Esophagus (tissue), 2 donors: ENCODE measurements at regions not wholly inside any gene's neighbourhood (a gene's known extent, or its start where the extent isn't known, plus 50 kb on each side); places are given as distances from the start of the nearest gene placed in this dataset.

ENCODE experiments used
- H3K27ac ChIP-seq, 2 donors: one replicate each; pipeline ENCODE4 v1.5.1; 2013; ENCODE audit warnings: low read depth in 2 of 2, mild to moderate bottlenecking in 2 of 2, inconsistent platforms in 1 of 2, low read length in 1 of 2, moderate library complexity in 1 of 2
- H3K27me3 ChIP-seq, 2 donors: one replicate each; pipeline ENCODE4 v1.6.1; 2013; ENCODE audit warnings: low read length in 2 of 2, control low read depth in 1 of 2, mild to moderate bottlenecking in 1 of 2; ENCODE audit not compliant: insufficient read depth in 2 of 2, control insufficient read depth in 1 of 2
- H3K36me3 ChIP-seq, 2 donors: one replicate each; pipeline ENCODE4 v1.6.1; 2013; ENCODE audit warnings: low read length in 1 of 2; ENCODE audit not compliant: control insufficient read depth in 2 of 2, insufficient read depth in 2 of 2
- H3K4me1 ChIP-seq, 2 donors: one replicate each; pipeline ENCODE4 v1.6.1; 2013; ENCODE audit warnings: low read length in 1 of 2; ENCODE audit not compliant: control insufficient read depth in 2 of 2, insufficient read depth in 2 of 2
- H3K4me3 ChIP-seq, 2 donors: one replicate each; pipeline ENCODE4 v1.5.1; 2013; ENCODE audit warnings: low read length in 2 of 2, mild to moderate bottlenecking in 2 of 2, low read depth in 1 of 2, moderate library complexity in 1 of 2
- H3K9me3 ChIP-seq, 2 donors: one replicate each; pipeline ENCODE4 v1.6.1; 2013; ENCODE audit warnings: mild to moderate bottlenecking in 2 of 2, low read depth in 1 of 2, low read length in 1 of 2, moderate library complexity in 1 of 2; ENCODE audit not compliant: control insufficient read depth in 2 of 2, insufficient read depth in 1 of 2
- WGBS, 2 donors: extraction: QIAGEN DNeasy Blood & Tissue Kit; methylation state at CpG; one replicate each; pipeline ENCODE4 v1.1.7; 2013; 5-methylcytosine and 5-hydroxymethylcytosine counted together
- donor health status: healthy with polysubstance abuse.
- donor health status: Bipolar disorder and iron deficiency.

DNA sequence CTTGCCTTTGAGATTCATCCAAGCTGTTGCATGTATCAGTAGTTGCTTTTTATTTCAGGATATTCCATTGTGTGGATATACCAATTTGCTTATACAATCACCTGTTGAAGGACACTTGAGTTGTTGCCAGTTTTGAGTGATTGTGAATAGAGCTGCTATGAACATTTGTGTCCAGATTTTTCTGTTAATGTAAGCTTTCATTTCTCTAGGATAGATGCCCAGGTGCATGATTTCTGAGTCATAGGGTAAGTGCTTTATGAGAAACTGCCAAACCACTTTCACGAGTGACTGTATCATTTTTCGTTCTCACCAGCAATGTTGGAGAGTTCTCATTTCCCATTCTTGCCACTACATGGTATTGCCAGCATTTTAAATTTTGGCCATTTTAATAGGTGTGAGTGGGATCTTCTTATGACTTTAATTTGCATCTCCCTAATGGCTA is 434.6 kb upstream of the RGS6 start:
- Histone ChIP-seq H3K36me3 (no peaks in the 10 kb centered on the region), H3K27me3 (no peaks in the 10 kb centered on the region), H3K27ac (no peak overlapping the region), H3K9me3 (no peaks in the 10 kb centered on the region), H3K4me1 (no peaks in the 10 kb centered on the region), H3K4me3 (no peak overlapping the region)
- WGBS, 2 donors = 23 to 31% methylated on average over 2 of the region's 2 CpGs

DNA sequence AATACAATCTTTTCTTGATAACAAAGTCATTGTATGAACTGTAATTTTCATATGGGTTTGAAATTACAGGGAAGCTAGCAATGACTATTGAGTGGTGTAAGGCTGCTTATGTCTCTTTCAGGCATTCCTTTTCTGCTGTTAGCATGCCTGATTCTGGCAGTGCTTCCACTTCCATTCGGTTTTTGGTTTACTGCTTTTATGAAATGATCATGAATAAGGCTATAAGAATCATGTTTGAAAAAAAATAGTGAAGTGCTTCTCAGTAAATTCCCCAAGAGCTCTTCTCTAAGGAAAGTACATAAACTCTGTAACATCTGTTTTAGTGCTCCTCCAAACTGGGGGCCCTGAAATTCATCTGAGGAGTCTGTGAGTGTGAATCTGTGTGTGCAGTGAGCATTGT is 434.0 kb upstream of the RGS6 start:
- H3K27me3 ChIP-seq = no peaks in the 10 kb centered on the region
- no peaks in the 10 kb centered on the region for H3K4me1 ChIP-seq
- no peak overlapping the region for H3K4me3 ChIP-seq
- no peaks in the 10 kb centered on the region for H3K36me3 ChIP-seq
- H3K9me3 ChIP-seq = no peaks in the 10 kb centered on the region
- WGBS, 2 donors = 20 to 38% methylated on average over 1 of the region's 1 CpG
- H3K27ac ChIP-seq = no peak overlapping the region

DNA sequence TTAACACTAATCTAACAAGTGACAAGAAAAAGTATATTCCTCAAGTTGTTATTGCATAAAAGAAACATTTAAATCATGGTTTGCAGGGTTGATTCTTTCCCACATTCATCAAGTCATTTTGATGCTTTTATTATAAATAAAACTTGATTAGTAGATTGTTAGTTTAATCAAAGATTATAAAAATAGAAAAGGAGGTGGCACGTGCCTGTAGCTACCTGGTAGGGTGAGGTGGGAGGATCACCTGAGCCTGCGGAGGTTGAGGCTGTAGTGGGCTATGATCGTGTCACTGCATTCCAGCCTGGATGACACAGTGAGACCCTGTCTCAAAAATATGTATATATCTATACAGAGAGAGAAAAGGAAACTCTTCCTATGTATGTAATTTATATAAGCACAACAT is 433.2 kb upstream of the RGS6 start:
- no peak overlapping the region for H3K27ac ChIP-seq
- H3K27me3 ChIP-seq = no peaks in the 10 kb centered on the region
- H3K4me3 ChIP-seq = no peak overlapping the region
- H3K4me1 ChIP-seq = no peaks in the 10 kb centered on the region
- WGBS, 2 donors = 90 to 91% methylated on average over 3 of the region's 3 CpGs
- no peaks in the 10 kb centered on the region for H3K9me3 ChIP-seq
- no peaks in the 10 kb centered on the region for H3K36me3 ChIP-seq

DNA sequence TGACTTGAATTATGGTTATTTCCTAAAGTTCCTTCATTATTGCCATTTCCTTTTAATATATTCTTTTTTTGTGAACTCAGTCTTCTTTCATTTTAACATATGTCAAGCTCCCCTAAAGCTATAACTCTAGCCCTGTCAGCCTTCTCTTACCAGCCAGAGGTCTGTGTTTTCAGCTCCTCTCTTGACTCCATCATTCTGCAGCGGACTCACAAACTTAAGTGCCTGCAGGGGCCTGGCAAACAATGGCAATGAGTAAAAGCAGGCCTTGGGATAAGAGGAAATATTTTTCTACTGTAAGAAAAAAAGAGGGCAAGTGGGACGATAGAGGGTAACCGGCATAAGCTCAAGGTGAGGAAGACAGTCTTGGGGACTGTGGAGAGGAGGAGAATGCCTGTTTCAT is 424.5 kb upstream of the RGS6 start:
- WGBS, 2 donors = 88 to 95% methylated on average over 3 of the region's 3 CpGs
- H3K27me3 ChIP-seq = no peaks in the 10 kb centered on the region
- no peak overlapping the region for H3K27ac ChIP-seq
- no peaks in the 10 kb centered on the region for H3K9me3 ChIP-seq
- H3K36me3 ChIP-seq = no peaks in the 10 kb centered on the region
- no peak overlapping the region for H3K4me3 ChIP-seq
- H3K4me1 ChIP-seq = no peaks in the 10 kb centered on the region

DNA sequence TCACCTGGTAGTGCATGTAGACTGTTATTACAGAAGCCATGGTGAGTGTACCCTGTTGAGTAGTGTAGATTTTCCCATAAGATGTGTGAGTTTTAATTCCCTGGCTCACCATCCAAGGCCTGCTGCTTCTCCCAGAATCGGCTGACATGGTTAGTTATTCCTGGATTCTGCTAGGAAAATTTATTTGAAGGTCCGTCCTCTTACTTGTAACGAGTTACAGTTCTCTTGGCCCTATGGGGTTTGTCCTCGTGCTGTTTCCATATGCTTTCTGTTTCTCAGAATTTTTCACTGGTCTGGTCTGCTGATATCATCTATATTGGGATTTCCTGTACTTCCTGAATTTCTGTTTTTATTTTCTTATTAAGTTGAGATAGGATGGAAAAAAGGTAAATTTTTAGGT is 423.3 kb upstream of the RGS6 start:
- Histone ChIP-seq H3K4me3 (no peak overlapping the region), H3K9me3 (no peaks in the 10 kb centered on the region), H3K36me3 (no peaks in the 10 kb centered on the region), H3K27me3 (no peaks in the 10 kb centered on the region), H3K4me1 (no peaks in the 10 kb centered on the region), H3K27ac (no peak overlapping the region)
- 83 to 89% methylated on average over 4 of the region's 4 CpGs for WGBS, 2 donors

DNA sequence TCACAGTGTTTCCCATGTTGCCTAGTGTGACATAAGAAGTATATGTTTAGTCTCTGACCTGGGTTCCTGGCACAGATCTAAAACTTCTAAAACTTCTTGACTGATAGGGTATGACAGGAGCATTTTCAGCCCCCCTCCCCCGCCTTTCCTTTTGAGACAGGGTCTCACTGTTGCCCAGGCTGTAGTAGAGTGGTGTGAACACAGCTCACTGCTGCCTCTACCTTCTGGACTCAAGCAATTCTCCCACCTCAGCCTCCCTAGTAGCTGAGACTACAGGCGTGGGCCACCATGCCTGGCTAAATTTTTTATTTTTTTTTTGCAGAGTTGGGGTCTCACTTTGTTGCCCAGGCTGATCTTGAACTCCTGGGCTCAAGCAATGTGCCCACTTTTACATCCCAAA is 421.1 kb upstream of the RGS6 start:
- H3K27ac ChIP-seq = no peak overlapping the region
- WGBS, 2 donors = 94 to 97% methylated on average over 2 of the region's 2 CpGs
- H3K9me3 ChIP-seq = no peaks in the 10 kb centered on the region
- H3K4me3 ChIP-seq = no peak overlapping the region
- peaks cover 0 to 5% of the 10 kb centered on the region in 2 donors for H3K36me3 ChIP-seq
- H3K4me1 ChIP-seq = no peaks in the 10 kb centered on the region
- no peaks in the 10 kb centered on the region for H3K27me3 ChIP-seq

DNA sequence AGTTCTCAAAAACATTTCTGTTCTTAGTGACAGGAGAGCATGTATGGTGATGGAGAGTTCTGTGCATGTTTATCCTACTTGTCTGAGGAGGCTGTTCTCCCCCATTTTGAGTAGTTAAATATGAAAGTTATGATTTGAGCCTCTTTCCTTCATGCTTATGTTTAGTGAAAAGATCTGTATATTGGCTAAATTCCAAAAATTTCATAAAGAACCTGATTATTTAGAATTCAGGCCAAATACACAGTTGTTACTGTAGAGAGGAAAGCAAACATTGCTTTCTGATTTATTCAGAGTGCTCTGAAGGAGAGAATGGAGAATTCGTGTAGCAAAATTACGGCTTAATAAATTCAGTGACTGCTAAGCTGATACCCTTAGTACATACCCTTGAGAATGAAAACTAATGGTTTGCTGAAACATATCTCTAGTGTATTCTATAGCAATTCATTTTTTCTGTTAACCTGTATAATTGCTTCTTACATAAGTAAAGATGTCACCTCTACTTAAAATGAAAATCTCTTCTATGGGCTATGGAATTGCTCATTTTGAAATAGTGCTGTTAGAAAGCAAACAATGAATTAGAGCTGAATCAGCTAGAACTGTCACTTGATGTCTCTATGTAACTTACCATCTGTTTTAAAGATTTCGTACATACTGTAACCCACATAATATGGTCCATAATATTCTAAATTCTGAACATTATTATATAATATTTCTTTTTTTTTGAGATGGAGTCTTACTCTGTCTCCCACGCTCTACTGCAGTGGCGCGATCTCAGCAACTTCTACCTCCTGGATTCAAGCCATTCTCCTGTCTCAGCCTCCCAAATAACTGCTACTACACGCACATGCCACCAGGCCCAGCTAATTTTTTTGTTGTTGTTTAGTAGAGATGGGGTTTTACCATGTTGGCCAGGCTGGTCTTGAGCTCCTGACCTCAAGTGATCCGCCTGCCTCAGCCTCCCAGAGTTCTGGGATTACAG is 417.0 kb upstream of the RGS6 start:
- no peak overlapping the region for H3K27ac ChIP-seq
- 86 to 88% methylated on average over 8 of the region's 8 CpGs for WGBS, 2 donors
- H3K9me3 ChIP-seq = no peaks in the 10 kb centered on the region
- H3K27me3 ChIP-seq = no peaks in the 10 kb centered on the region
- peaks cover 0 to 5% of the 10 kb centered on the region in 2 donors for H3K36me3 ChIP-seq
- H3K4me3 ChIP-seq = no peak overlapping the region
- H3K4me1 ChIP-seq = no peaks in the 10 kb centered on the region

DNA sequence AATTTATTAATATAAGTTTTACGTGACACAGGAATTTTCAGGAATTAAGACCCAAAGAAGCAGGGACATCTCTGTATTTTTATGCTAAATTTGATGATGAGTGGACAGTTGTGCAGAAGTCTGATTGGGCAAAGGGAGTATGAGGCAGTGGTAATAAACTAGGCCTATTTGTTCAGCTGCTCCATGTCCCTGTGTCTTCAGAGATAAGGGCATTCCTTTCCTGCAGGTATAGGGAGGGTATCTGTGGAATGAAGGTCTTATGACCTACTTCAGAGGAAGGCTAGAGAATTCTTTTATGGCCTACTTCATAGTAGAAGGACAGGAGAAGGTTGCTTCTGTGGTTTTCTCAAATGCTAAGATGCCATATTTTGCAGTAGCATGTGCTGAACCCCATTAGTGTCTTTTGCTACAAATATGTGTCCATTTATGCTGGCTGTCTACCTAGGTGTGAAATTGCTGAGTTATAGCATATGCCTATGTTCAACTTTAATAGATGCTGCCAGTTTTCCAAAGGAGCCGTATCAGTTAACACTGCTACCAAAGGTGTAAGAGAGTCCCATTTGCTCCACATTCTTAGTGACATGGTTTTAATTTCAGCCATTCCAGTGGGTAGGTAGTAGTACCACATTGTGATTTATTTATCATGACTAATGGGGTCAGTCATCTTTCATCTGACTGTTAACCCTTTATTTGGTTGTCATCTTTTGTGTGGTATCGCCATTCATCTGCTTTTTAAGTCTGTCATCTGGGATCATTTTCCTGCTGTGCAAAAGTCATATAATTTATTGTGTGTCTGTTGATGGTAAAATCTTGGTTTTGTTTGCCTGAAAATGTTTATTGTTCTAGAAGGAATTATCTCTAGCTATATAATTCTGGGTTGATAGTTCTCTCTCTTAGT is 410.7 kb upstream of the RGS6 start:
- Histone ChIP-seq H3K27me3 (no peaks in the 10 kb centered on the region), H3K9me3 (no peaks in the 10 kb centered on the region), H3K4me1 (no peaks in the 10 kb centered on the region), H3K36me3 (no peaks in the 10 kb centered on the region), H3K4me3 (no peak overlapping the region), H3K27ac (no peak overlapping the region)
- WGBS, 2 donors = 91 to 97% methylated on average over 3 of the region's 3 CpGs

DNA sequence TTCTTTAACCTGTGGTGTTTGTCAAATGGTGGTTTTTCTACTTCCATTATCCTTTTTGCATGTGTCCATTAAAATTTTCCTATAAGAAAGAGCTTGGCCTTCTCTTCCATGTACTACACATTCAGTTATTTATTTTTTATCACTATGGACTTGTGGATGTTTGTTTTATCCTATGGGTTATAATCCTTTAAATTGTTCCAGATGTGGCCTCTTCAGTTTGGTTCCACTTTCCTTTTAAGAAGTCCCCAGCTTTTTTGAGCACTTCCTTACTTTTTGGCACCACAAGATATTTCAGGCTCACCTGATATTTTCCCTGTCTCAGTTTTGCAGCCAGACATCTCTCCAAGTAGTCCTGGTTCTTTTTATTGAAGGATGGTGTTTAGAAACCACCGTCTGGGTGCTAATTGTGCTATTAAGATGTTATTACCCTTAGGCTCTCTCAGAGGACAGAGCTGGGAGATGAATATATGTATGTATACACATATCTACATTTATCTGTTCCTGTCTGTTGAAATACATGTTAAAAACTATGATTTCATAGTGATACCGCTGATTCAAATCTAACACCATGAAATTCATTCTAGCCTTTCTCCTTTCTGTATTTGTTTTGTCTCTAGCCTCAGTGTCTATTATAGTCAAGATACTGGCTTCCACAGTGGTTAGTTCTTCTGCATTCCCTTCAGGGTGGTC is 408.5 kb upstream of the RGS6 start:
- 64 to 76% methylated on average over 2 of the region's 2 CpGs for WGBS, 2 donors

More for the DNA sequence above, 408.5 kb upstream of the RGS6 start:
- Histone ChIP-seq H3K4me3 (no peak overlapping the region), H3K36me3 (no peaks in the 10 kb centered on the region), H3K27ac (no peak overlapping the region), H3K27me3 (no peaks in the 10 kb centered on the region), H3K9me3 (no peaks in the 10 kb centered on the region), H3K4me1 (no peaks in the 10 kb centered on the region)
